GM12878 (cell line): ENCODE measurements at regions not wholly inside any gene's neighbourhood (a gene's known extent, or its start where the extent isn't known, plus 50 kb on each side); places are given as distances from the start of the nearest gene placed in this dataset.

ENCODE experiments used
- ATAC-seq: fragments of 200-7000 bp; cut with Tn5 transposase; 3 replicates; pipeline ENCODE4 v1.9.1; 2020; ENCODE audit warnings: mild to moderate bottlenecking, moderate library complexity
- BruUV-seq: library from RNA; stranded (reverse); fragments of 400-500 nt; replicated peaks from 2 replicates; lab custom pipeline; 2021; lab: Mats Ljungman, UMichigan
- CTCF ChIA-PET: fragments of 300-600 bp; sonication (Branson Sonifier 250); formaldehyde crosslinking; extraction: SDS; loops from one replicate; lab custom pipeline; 2021; ENCODE audit warnings: inconsistent platforms; lab: Yijun Ruan, JAX
- POLR2A ChIA-PET: fragments of 350-600 bp; formaldehyde crosslinking; extraction: SDS; loops from one replicate; lab custom pipeline; 2021; ENCODE audit warnings: inconsistent platforms; lab: Charles Lee
- RAD21 ChIA-PET: fragments of 300-600 bp; sonication (Branson Sonifier 250); formaldehyde crosslinking; loops from one replicate; lab custom pipeline; 2023; ENCODE audit warnings: antibody characterized with exemption; ENCODE audit not compliant: unreplicated experiment; lab: Charles Lee
- SMC1A ChIA-PET: fragments of 300-600 bp; sonication (Branson Sonifier 250); formaldehyde crosslinking; loops from one replicate; lab custom pipeline; 2023; ENCODE audit not compliant: unreplicated experiment, uncharacterized antibody; lab: Charles Lee
- DNase-seq: peaks from one replicate; pipeline ENCODE4 v3.0.0-alpha.2; 2011; ENCODE audit warnings: low read depth, low spot score
- FAIRE-seq: peaks from 3 replicates; lab custom pipeline; 2011; peaks lifted over from hg19 to GRCh38; lab: Jason Lieb, UNC
- H2AFZ ChIP-seq: 2 replicates; pipeline ENCODE4 v1.6.0; 2011; ENCODE audit warnings: low read depth, low read length, control low read depth; ENCODE audit not compliant: control insufficient read depth
- H3K27ac ChIP-seq: 2 replicates; pipeline ENCODE4 v1.5.1; 2011; ENCODE audit warnings: control low read depth; ENCODE audit not compliant: control insufficient read depth, insufficient read depth
- H3K27me3 ChIP-seq, 2 experiments: replicated peaks in 1 of 2; 2 replicates each; pipeline versions ENCODE4 v1.6.0 to v1.6.1; 2011; ENCODE audit warnings: low read length in 1 of 2; ENCODE audit not compliant: control insufficient read depth in 2 of 2, insufficient read depth in 2 of 2
- H3K36me3 ChIP-seq, 2 experiments: 2 replicates each; pipeline ENCODE4 v1.5.1; 2011; ENCODE audit warnings: low read length in 1 of 2; ENCODE audit not compliant: control insufficient read depth in 2 of 2, insufficient read depth in 2 of 2
- H3K4me1 ChIP-seq: 2 replicates; pipeline ENCODE4 v1.6.1; 2011; ENCODE audit warnings: mild to moderate bottlenecking, low read length, moderate library complexity, mixed read lengths; ENCODE audit not compliant: control insufficient read depth, insufficient read depth
- H3K4me2 ChIP-seq: 2 replicates; pipeline ENCODE4 v1.6.0; 2011; ENCODE audit warnings: control low read depth; ENCODE audit not compliant: control insufficient read depth, insufficient read depth
- H3K4me3 ChIP-seq: fragments of 200-600 bp; sonication (generic); 2 replicates; pipeline ENCODE4 v1.5.1; 2016
- H3K79me2 ChIP-seq: 2 replicates; pipeline ENCODE4 v1.6.0; 2011; ENCODE audit warnings: low read length; ENCODE audit not compliant: control insufficient read depth, insufficient read depth
- H3K9ac ChIP-seq: 2 replicates; pipeline ENCODE4 v1.8.0; 2011; ENCODE audit warnings: low read length, control low read depth, mixed read lengths; ENCODE audit not compliant: control insufficient read depth, insufficient read depth
- H3K9me3 ChIP-seq: replicated peaks from 3 replicates; pipeline ENCODE4 v1.5.1; 2011; ENCODE audit warnings: mild to moderate bottlenecking, low read length; ENCODE audit not compliant: control insufficient read depth, insufficient read depth
- H4K20me1 ChIP-seq: 2 replicates; pipeline ENCODE4 v1.6.0; 2011; ENCODE audit not compliant: control insufficient read depth, insufficient read depth
- BHLHE40 ChIP-seq, 2 experiments: fragments of 450-650 bp in 1 of 2; IDR thresholded peaks; 2 replicates each; pipeline ENCODE4 v1.6.1; 2011 to 2017; ENCODE audit warnings: low read depth in 2 of 2, borderline replicate concordance in 1 of 2, improper control_type of control experiment in 1 of 2, low read length in 1 of 2, mild to moderate bottlenecking in 1 of 2
- CHD2 ChIP-seq: IDR thresholded peaks from 2 replicates; pipeline ENCODE4 v1.6.1; 2011; ENCODE audit warnings: low read depth, low read length, improper control_type of control experiment, borderline replicate concordance
- E4F1 ChIP-seq: fragments of 450-650 bp; IDR thresholded peaks from 2 replicates; pipeline ENCODE4 v1.6.1; 2018; ENCODE audit warnings: borderline replicate concordance, mild to moderate bottlenecking; ENCODE audit not compliant: partially characterized antibody
- ELK1 ChIP-seq: IDR thresholded peaks from 2 replicates; pipeline ENCODE4 v1.6.1; 2012; ENCODE audit warnings: low read depth, low read length, improper control_type of control experiment
- EP300 ChIP-seq, 2 experiments: fragments of 150-350 bp in 1 of 2; IDR thresholded peaks; 2 replicates each; pipeline ENCODE4 v1.6.1; 2011 to 2012; ENCODE audit warnings: low read depth in 2 of 2, low read length in 2 of 2, borderline replicate concordance in 1 of 2, improper control_type of control experiment in 1 of 2, inconsistent platforms in 1 of 2; ENCODE audit not compliant: control insufficient read depth in 1 of 2
- KDM1A ChIP-seq: fragments of 200-600 bp; sonication (generic); IDR thresholded peaks from 2 replicates; pipeline ENCODE4 v1.6.1; 2016; ENCODE audit warnings: borderline replicate concordance
- MAX ChIP-seq: IDR thresholded peaks from 2 replicates; pipeline ENCODE4 v1.6.1; 2012; ENCODE audit warnings: low read depth, low read length, improper control_type of control experiment
- PRDM15 ChIP-seq: fragments of 450-650 bp; formaldehyde crosslinking; IDR thresholded peaks from 2 replicates; pipeline ENCODE4 v1.4.0; 2020; ENCODE audit warnings: mild to moderate bottlenecking, moderate library complexity
- REST ChIP-seq: IDR thresholded peaks from 2 replicates; pipeline ENCODE4 v1.6.1; 2012; ENCODE audit warnings: mild to moderate bottlenecking, low read depth, low read length
- SP1 ChIP-seq: IDR thresholded peaks from one replicate; pipeline ENCODE4 v1.6.1; 2011; ENCODE audit warnings: low read depth, low read length
- TCF12 ChIP-seq: IDR thresholded peaks from 2 replicates; pipeline ENCODE4 v1.6.1; 2011; ENCODE audit warnings: low read depth, mild to moderate bottlenecking, low read length
- YBX1 ChIP-seq: fragments of 450-650 bp; IDR thresholded peaks from 2 replicates; pipeline ENCODE4 v1.6.1; 2016; ENCODE audit warnings: antibody characterized with exemption
- WGBS: methylation state at CpG from one replicate; pipeline ENCODE4 v1.1.6; 2016; ENCODE audit warnings: low lambda C conversion rate; ENCODE audit not compliant: insufficient replicate concordance, insufficient coverage; ENCODE audit errors: missing lambda C conversion rate; 5-methylcytosine and 5-hydroxymethylcytosine counted together
- in situ Hi-C: fragments of 300-500 bp; cut with MboI; formaldehyde crosslinking; loops from 9 replicates; pipeline ENCODE4 v1.14.3; 2018; ENCODE audit warnings: mixed read lengths
- intact Hi-C: fragments of 100-400 bp; cut with micrococcal nuclease; formaldehyde crosslinking; loops from one replicate; pipeline ENCODE4 v1.14.2; 2022; ENCODE audit not compliant: unreplicated experiment

- no peak overlapping the region for H3K4me3 ChIP-seq
- peaks cover 0 to 3% of the 10 kb centered on the region in 2 experiments; a peak in 2 of 4 replicates for H3K27me3 ChIP-seq
- H3K36me3 ChIP-seq = no peaks in the 10 kb centered on the region
- no peak overlapping the region for H3K9ac ChIP-seq
- intact Hi-C loops (no loop called here), in situ Hi-C loops (no loop called here)
- ATAC-seq (no peak), DNase-seq (no peak), FAIRE-seq (no peak)
- no peaks in the 10 kb centered on the region for H3K9me3 ChIP-seq
- H3K4me1 ChIP-seq = no peaks in the 10 kb centered on the region
- H4K20me1 ChIP-seq = no peaks in the 10 kb centered on the region
- CTCF ChIA-PET = no interaction called here
- POLR2A ChIA-PET = no interaction called here
- H3K4me2 ChIP-seq = no peak overlapping the region
- no peak overlapping the region for H3K27ac ChIP-seq
- WGBS = 14% methylated on average over 7 of the region's 7 CpGs
- no peak overlapping the region for H2AFZ ChIP-seq
- RAD21 ChIA-PET = no interaction called here
- H3K79me2 ChIP-seq = no peaks in the 10 kb centered on the region
- BruUV-seq = no TSS peak
- SMC1A ChIA-PET = no interaction called here
- TF ChIP-seq PRDM15 (CRISPR knock-in tag) = no peak
- no peak for TF ChIP-seq ELK1
- TF ChIP-seq CHD2 = no peak
- TF ChIP-seq REST = no peak
- TF ChIP-seq MAX = no peak
- no peak for TF ChIP-seq TCF12
- no peak for TF ChIP-seq BHLHE40 (IDR thresholded peaks at IDR 0.05; ENCODE audit: borderline replicate concordance in 1 of 2, low read depth in 2 of 2, low read length in 1 of 2)
- TF ChIP-seq KDM1A = no peak
- TF ChIP-seq EP300 (IDR thresholded peaks at IDR 0.05; ENCODE audit: borderline replicate concordance in 1 of 2, control insufficient read depth in 1 of 2, low read depth in 2 of 2, low read length in 2 of 2) = no peak
- no peak for TF ChIP-seq SP1
- TF ChIP-seq YBX1 = no peak
- no peak for TF ChIP-seq E4F1
Measured at GRCh38 chr17:73943416-73944110, 259.9 kb upstream of the RPL38 start.
